ENCODE measurements at regions not wholly inside any gene's neighbourhood (a gene's known extent, or its start where the extent isn't known, plus 50 kb on each side); places are given as distances from the start of the nearest gene placed in this dataset.
"Not testable (repeated sequence)": the region's sequence is repeated elsewhere in the genome, so short reads cannot be mapped to it uniquely, and the experiment has no call there.

DNA sequence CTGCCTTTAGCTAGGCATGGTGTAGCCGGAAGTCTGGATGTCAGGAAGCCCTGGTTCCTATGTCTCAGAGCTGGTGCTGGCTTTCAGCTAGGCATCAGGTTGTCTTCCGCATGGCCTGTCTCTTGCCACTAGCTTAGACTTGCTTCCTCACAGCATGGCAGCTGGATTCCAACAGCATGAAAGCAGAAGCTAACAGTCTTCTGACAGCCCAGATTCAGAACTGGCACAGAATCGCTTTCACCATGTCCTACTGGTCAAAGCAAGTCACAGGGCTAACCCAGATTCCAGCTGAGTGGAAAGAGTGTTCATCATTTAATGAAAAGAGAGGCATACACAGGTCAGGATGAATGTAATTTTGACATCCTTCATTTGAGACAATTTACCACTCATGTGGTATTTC is 1050.5 kb downstream of the ROBO2 start:
- DNase-seq: no peak

DNA sequence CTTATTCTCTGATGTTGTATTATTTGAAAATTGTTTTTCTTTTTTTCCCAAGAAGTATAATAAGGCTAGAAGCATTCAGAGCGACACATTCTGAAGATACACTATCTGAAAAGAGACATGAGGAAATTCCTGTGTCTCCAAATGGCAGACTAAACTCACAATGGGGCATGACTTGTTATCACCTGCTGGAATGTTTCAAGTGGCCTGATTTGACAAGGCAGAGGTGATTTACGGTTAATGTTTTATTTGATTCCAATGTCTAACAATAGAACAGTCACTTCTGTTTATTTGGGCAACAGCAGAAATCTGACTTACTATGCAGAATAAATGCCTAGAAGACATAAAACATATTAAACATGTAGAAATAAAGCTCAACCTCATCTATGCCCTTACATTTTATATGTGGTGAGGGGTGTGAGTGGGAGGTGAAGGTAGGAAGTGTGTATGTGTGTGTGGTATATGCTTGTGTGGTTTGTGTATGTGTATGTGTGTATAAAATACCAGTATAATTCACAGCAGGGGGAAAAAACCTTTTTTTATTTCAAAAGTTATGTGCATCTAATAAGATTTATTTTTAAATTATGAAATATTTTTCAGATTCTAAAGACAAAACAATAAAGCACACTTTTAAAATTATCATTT is 1051.7 kb downstream of the ROBO2 start:
- DNase-seq: no peak

DNA sequence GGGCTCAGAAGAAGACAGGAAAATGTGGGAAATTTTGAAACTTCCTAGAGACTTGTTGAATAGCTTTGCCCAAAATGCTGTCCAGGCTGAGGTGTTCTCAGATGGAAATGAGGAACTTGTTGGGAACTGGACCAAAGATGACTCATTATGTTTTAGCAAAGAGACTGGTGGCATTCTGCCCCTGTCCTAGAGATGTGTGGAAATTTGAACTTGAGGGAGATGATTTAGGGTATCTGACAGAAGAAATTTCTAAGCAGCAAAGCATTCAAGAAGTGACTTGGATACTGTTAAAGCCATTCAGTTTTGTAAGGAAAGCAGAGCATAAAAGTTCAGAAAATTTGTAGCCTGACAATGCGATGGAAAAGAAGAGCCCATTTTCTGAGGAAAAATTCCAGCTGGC is 1052.7 kb downstream of the ROBO2 start:
- not testable (repeated sequence) for DNase-seq

DNA sequence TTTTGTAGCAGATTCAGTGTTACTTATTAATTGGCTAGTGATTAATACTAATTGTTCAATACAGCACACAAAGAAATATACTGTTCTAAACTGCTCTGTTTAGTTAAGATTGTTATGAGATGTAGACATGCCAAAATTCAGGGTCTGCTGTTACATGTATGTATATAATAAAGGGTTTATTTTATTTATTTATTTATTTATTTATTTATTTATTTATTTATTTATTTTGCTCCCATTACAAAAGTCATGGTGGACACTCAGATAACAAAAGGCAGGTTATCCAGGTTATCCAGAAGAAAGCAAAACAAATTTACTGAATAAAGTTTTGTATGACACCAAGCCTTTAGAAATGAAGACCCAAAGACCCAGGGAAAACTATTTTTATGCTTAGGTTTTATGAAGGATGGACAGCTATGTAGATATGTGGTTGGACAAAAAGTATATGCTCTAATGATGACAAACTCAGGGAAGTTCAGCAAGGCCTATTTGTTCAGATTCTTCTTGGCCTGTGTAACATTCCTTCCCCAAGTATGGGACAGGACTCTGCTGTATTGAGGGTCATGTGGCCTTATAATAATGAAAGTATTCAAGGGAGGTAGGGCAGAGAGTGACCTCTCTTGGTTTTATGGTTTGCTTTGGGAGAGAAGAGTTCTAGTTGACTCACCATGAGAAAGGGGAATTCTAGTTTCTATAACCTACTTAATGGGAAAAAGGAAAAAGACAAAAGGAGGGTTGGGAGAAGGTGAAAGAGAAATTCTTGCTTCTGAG is 1056.8 kb downstream of the ROBO2 start:
- DNase-seq: no peak

DNA sequence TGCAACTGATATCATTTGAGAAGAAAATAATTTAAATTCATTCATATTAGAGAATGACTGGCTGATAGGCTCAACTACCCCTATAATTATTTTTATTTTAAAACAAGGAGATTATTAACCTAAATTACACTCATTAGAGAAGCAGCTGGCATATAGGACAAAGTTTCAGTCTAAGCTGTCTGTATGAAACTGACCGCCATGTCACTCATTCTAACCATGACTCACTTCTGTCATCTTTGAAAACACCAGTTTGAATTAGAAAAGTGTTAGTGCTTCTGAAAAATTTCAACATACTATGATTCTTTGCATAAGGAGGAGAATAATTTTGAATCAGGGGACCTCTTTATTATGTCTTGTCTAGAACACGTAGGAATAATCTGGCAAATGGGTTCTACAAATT is 1058.5 kb downstream of the ROBO2 start:
- DNase-seq: no peak

DNA sequence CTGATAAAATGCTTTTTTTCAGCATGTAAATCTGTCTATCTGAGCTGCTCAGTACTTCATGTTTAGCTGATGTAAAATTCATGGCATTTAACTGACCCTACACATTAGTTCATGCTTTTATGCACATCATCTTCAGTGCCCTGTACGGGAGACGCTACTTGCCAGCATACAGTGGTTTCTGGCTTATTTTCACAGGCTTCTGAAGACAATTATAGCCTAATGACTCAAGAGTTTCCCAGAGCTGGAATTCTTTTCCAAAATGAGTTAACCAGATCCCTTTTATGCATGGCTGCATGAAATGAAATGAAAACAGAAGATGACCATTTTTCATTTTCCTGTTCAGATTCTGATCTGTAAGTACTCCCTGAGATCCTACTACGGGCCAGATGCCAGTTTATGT is 1061.5 kb downstream of the ROBO2 start:
- no peak for DNase-seq

DNA sequence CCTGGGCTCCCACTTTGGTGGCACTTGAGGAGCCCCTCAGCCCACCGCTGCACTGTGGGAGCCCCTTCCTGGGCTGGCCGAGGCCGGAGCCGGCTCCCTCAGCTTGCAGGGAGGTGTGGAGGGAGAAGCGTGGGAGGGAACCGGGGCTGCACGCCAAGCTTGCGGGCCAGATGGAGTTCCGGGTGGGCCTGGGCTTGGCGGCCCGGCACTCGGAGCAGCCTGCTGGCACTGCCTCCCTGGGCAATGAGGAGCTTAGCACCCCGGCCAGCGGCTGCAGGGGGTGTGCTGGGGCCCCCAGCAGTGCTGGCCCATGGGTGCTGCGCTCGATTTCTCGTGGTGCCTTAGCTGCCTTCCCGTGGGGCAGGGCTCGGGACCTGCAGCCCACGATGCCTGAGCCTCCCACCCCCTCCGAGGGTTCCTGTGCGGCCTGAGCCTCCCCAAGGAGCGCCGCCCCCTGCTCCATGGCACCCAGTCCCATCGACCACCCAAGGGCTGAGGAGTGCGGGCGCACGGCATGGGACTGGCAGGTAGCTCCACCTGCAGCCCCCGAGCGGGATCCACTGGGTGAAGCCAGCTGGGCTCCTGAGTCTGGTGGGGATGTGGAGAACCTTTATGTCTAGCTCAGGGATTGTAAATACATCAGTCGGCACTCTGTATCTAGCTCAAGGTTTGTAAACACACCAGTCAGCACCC is 1068.5 kb downstream of the ROBO2 start:
- DNase-seq: not testable (repeated sequence)

DNA sequence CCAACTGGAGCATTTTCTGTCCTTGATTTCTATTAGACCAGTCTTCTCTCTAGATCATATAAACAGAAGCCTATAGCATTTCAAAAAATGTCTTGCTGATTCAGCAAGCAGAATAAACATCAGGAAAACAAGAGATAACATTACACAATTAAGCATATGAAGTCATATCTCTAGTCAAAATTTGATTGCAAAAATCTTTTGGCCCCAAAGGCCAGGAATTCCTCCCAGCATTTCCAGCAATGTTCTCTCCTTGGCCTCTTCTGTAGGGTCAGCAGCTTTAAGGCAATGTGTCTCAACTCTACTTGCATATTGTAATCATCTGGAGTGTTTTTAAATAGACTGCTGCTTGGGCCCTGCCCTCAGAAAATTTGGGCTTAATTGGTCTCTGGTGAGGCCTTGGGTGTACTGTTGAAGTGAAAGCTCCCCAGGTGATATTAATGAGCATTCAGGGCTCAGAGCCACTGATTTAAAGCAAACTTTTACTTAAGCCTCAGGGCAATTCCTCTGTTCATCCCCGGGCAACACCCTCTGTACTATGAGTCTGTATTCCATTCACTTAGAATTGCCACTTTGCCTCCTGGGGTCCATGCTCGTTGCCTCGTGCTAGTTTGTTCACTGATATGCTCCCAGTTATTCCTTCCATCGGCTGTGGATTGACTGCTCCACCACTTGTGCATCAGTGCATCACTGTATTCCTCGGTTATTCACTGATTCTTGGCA is 1072.6 kb downstream of the ROBO2 start:
- no peak for DNase-seq

DNA sequence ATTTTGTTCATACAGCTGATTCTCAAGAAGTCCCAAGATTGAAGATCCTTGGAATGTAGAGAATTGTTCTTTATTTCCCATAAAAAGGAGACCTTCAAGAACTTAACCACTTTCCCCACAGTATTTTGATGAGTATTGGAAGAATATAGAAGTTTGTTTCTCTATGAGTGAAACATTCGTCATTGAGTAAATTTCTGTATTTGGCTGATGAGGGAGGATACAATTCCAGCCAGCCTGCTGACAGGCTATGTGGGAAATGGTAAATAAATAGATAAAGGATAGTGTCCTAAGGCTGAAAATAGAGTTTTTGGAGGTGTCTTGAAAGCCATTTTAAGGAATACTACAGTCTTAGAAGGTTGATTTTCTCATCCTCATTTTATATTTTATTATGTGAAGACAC is 1076.1 kb downstream of the ROBO2 start:
- no peak for DNase-seq

DNA sequence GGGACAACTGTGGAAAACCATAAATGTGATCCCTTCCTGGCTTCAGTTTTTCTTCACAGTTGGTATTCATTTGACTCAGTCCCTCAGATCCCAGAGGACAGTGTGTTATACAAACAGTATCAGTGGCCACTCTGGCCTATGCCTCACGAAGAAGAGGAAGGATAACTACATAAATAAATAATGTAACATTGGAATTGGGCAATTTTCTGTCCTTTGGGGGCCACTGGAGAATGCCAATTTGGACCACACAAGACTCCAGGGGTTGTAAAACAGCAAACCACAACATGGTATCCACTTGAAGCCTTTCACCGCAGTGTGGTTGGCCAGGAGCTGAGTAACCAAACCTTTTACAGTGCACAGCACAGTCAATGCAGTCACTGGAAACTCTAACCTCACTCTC is 1077.0 kb downstream of the ROBO2 start:
- no peak for DNase-seq

DNA sequence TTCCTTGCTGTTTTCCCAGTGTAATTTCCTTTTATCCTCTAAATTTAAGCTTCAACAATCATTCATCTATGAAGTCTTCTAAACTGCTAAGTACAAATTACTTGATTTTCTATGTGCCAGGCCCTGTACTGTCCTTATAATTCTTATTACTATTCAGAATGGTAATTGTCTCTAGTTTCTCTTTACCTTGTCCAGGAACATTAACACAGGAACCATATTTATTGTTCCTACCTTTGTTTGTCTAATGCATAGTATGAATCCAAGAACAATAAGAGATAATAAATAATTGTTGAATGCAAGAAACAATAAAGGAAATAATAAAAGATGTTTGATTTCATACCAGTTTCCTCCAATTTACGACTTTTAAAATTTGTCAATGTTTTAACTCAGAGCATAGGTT is 1083.2 kb downstream of the ROBO2 start:
- DNase-seq: no peak

DNA sequence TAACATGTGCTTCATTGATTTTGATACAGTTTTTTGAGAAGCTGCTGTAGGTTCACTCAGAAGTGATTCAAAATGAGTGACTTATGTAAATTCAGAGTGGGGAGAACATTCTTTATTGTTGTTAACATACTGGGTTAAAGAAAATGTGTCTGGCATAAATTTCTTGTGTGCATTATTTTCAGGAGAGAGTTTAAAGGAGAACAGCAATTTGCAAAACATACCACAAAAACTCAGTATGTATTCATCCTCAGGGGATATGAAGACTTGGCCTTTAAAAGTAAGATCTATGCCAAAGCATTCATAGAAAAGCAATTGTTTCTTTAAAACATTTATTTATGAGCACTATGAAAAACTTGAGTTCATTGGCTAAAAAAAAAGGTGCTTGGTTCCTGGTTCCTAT is 1089.8 kb downstream of the ROBO2 start:
- DNase-seq: no peak

DNA sequence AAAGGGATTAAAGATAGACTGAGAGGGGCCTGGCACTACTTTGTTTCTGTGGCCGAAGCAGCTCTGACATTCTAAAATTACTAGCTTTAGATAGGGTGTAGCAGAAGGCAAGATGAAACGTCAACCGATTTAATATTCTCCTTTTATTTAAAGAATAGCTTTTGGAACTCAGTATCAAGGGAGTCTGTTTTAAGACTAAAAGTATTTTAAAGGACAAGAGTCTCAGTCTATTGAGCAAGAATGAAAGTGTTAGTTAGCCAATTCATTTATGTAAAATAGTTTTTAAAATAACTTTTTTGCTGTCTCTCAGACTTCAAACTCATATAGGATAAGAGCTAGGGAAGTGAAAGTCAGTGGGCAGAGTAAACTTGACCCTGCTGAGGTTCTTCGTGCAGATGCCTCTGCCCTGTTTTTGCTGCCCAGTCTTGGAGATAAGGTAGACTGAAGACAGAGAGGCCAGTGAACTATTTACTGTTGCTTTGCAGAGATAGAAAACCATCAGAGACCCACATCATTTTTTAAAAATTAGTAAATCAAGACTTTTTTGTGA is 1090.9 kb downstream of the ROBO2 start:
- no peak for DNase-seq

DNA sequence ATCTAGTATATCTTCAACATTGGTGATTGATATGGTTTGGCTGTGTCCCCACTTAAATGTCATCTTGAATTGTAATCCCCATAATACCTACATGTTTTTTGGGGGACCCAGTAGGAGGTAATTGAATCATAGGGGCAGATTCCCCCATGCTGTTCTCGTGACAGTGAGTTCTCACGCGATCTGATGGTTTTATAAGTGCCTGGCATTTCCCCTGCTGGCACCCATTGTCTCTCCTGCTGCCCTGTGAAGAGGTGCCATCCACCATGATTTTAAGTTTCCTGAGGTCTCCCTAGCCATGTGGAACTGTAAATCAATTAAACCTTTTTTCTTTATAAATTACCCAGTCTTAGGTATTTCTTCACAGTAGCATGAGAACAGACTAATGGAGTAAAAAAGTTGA is 1094.6 kb downstream of the ROBO2 start:
- DNase-seq: no peak

DNA sequence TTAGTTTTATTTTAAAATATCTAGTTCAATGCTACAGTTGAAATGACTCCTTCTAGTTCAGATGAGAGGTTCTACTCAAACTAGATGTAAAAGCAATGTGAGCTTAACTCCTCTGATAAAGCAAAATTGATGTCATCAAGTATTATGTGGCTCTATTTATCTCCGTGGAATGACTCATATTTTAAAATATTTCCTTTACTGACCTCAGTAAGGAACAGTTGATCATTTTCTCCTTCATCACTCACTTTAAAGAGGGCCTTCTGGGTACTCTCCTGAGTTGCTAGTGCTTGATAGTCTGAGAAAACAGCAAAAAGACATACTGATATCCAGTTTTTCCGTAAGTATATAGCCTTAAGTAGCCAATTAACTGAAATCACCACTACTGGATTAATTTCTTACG is 1099.3 kb downstream of the ROBO2 start:
- DNase-seq: no peak

DNA sequence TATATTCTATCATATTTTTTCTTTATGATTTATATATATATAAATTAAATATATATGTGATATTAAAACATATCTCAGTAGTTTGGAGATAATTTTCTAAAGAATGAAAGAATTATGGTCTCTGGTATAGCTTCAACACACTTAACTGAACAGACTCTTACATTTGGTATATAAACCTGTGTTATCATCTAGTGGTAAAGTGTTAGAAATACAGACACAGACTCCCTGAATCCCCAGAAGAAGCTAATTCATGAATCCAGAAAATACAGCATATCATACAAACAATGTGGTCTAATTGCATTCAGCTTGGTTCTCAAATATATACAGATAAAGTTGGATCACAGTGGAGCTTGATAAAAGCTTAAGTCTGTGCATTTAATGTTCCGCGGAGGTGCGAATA is 1100.4 kb downstream of the ROBO2 start:
- no peak for DNase-seq

DNA sequence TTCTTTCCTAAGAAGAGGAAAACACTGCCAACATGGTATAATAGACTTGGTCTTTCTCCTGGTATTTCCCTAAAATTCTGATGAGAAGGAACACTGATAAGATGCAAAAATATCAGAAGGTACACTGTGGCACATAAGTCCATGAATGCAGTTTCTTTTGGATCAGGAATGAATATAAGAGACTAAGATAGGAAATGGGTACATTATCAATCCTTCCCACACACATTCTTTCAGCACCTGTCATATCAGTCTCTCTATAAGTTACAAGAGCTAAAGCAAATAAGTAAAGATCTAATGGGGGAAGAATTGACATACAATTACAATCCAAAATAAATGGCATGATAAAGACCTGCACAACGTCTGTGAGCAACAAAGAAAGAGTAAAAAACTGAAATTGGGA is 1101.0 kb downstream of the ROBO2 start:
- DNase-seq: no peak

DNA sequence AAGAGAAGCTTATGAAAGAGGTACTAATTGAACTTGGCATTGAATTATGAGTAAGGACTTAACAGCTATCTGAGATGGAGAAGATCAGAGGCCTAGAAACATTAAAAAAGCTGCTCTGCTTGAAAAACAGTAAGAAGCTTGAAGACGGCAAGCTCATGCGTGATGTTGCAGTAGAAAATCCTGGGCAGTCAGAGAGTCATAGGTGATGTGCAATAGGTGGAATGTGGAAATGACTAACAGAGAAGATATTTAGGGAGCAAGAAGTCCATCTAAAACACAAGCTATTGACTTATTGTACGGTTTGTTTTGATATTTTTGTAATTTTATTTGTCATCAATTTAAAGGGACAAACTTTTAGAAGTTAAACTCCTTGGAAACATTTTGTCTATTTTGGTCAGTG is 1101.4 kb downstream of the ROBO2 start:
- DNase-seq: no peak

DNA sequence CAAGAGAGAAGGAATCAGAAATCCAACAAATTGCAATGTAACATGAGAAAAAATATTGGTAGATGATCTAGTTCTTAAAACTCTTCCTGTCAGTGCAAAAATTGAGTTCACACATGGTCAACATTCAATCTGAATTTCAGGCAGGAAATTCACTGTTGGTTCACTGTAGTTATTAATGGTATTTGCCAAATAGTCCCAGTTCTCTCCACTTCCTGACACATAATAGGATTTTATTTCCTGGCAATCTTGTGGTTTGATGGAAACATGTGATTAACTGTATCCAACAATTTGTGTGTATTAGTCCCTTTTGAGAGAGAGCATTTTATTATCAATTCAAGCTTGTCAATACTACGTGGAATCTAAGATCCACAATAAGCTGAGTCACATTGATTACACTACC is 1103.1 kb downstream of the ROBO2 start:
- no peak for DNase-seq

DNA sequence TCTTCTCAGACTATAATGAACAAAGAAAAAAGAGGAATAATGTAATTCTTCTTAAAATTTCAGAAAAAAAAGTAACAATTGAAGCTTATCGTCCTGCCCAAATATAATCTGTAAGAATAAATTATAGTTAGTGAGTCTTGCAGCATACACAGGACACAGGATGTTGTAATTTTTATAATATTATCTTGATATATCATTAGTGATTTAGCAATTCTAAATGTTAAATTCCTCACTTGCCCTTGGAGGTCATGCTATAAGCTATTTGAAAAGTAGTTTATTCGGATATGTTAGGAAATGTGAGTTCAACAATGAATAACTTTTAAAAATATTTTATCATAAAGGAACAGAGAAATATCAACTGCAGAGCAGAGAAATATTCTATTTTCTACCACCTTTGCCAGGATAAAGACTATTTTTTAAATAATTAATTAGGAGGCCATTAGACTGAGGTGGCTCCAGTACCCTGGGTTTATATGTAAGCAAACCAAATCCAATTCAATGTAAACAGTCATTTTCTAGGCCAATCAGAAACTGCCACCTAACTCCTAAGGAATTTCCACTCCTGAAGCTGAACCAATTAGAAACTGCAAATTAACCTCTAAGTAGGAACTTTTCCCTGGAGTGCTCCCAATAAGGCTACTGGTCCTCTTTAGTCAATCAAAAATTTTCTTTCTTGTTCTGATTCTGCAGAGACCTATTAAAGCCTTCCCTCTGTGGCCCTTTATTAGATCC is 1109.3 kb downstream of the ROBO2 start:
- DNase-seq: no peak

DNA sequence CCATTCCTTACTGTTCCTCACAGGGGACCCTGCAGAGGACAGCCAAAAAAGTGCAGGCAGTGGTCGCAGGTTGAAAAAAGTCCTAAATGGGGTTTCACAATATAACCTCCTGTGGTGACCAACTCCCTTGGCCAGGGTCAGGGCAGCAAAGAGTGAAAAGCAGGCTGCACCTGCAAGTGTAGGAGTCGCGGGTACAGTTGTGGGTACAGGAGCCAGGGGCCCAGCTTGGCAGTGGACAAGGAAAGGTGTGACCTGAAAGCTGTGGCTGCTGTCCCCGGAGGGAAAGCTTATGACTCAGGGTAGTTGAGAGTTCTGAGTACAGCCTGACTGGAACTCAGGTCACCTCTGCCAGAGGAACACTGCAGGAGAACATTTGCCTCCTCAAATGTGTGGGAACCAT is 1114.1 kb downstream of the ROBO2 start:
- no peak for DNase-seq

DNA sequence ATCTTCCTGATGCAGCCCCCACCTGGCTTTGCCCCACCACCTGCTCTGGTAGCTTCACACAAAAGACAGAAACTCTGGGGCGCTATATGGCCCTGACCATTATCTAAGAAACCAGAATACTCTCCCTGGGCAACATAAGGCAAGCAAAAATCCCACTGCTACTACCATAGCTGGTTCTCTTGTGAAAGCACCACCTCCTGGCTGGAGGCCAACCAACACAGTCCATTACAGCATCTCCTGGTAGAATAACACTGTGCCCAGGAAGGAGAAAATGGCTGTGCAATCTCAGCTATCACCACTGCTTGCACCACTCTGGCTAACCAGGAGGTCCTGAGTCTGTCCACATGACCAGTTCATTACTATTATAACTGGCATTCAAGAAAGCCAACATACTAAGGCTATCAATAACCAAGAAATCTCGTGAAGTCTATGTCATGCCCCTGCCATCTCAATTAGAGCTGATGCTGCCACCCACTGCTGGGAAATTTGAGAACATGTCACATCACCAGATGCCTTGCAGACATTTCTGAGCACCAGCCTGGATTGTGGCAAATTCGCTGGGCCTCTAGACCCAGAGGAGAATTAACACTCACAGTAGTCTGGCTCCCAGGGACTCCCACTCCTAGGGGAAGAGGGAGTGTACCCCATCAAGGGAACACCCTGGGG is 1114.8 kb downstream of the ROBO2 start:
- DNase-seq: no peak

Data from 8988T (cell line).